ENCODE measurements at regions not wholly inside any gene's neighbourhood (a gene's known extent, or its start where the extent isn't known, plus 50 kb on each side); places are given as distances from the start of the nearest gene placed in this dataset.
"Not testable (repeated sequence)": the region's sequence is repeated elsewhere in the genome, so short reads cannot be mapped to it uniquely, and the experiment has no call there.

- TF ChIP-seq, protein P1, sequence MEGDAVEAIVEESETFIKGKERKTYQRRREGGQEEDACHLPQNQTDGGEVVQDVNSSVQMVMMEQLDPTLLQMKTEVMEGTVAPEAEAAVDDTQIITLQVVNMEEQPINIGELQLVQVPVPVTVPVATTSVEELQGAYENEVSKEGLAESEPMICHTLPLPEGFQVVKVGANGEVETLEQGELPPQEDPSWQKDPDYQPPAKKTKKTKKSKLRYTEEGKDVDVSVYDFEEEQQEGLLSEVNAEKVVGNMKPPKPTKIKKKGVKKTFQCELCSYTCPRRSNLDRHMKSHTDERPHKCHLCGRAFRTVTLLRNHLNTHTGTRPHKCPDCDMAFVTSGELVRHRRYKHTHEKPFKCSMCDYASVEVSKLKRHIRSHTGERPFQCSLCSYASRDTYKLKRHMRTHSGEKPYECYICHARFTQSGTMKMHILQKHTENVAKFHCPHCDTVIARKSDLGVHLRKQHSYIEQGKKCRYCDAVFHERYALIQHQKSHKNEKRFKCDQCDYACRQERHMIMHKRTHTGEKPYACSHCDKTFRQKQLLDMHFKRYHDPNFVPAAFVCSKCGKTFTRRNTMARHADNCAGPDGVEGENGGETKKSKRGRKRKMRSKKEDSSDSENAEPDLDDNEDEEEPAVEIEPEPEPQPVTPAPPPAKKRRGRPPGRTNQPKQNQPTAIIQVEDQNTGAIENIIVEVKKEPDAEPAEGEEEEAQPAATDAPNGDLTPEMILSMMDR (IDR thresholded peaks at IDR 0.05; ENCODE audit: borderline replicate concordance, insufficient read depth, low read depth, low read length), result no peak
Observed at GRCh38 chr6:166798652-166799051, 157.7 kb downstream of the RNASET2 start.

GRCh38 chr6:166796610-166797009 lies 159.7 kb downstream of the RNASET2 start:
- TF ChIP-seq, protein P1 (IDR thresholded peaks at IDR 0.05; ENCODE audit: borderline replicate concordance, insufficient read depth, low read depth, low read length), result no peak
- no peak overlapping the region for H3K4me3 ChIP-seq (ENCODE audit: low read depth, low read length)

More at GRCh38 chr6:166798652-166799051, 157.7 kb downstream of the RNASET2 start:
- H3K4me3 ChIP-seq (ENCODE audit: low read depth, low read length), result no peak overlapping the region

DNA sequence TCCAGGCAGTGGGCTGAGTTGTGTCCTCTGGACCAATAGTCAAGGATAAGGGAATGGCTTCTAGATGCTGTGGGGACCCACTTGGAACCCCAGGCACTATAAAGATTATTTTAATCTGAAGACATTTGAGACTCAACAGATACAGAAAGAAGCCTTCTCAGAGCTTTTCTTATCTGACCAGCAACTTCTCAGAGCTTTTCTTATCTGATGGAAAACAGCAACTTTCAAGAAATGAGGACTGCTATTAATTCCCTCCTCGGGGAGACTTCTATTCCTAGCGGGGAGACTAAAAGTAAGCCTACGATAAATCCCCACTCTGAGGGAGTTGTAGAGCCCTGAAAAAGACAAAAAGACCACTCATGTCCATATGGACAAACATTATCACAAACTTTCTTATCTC lies 160.5 kb downstream of the RNASET2 start:
- no peak overlapping the region for H3K4me3 ChIP-seq (ENCODE audit: low read depth, low read length)
- TF ChIP-seq, protein P1 (IDR thresholded peaks at IDR 0.05; ENCODE audit: borderline replicate concordance, insufficient read depth, low read depth, low read length), result no peak

DNA sequence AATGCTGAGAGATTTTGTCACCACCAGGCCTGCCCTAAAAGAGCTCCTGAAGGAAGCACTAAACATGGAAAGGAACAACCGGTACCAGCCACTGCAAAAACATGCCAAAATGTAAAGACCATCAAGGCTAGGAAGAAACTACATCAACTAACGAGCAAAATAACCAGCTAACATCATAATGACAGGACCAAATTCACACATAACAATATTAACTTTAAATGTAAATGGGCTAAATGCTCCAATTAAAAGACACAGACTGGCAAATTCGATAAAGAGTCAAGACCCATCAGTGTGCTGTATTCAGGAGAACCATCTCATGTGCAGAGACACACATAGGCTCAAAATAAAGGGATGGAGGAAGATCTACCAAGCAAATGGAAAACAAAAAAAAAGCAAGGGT lies 163.8 kb upstream of the RPS6KA2 start:
- H3K4me3 ChIP-seq (ENCODE audit: low read depth, low read length), result not testable (repeated sequence)

GRCh38 chr6:166788846-166789529 lies 161.9 kb upstream of the RPS6KA2 start:
- not testable (repeated sequence) for H3K4me3 ChIP-seq (ENCODE audit: low read depth, low read length)

DNA sequence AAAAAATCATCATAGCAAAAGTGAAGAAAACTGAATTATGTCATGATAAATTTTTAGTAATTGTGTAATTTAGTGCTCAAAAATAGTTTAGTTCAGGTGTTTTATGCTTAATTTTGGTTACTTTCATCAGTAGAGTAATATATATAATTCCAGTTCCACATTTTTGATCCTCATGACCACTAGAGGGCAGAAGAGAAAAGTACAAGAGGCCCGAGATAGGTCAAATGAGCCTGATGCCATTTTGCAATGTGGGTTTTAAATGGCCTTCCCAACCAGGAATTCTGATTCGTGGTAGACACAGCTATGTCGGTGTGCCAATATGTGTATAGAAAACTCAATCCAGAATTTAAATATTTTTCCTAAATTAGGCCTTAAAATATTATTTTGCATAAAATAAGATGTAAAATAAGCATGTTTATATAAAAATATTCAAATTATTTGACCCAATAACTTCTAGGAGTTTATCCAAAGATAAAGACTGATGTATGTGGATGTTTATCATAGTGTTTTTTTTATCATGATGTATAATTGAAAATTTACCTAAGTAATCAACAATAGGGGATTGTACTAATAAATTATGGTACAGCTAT lies 159.7 kb upstream of the RPS6KA2 start:
- TF ChIP-seq, protein P1 (IDR thresholded peaks at IDR 0.05; ENCODE audit: borderline replicate concordance, insufficient read depth, low read depth, low read length), result peak; percentile 32; the same call in 1 of the 2 replicates
- no peak overlapping the region for H3K4me3 ChIP-seq (ENCODE audit: low read depth, low read length)

- TF ChIP-seq, protein P1 (IDR thresholded peaks at IDR 0.05; ENCODE audit: borderline replicate concordance, insufficient read depth, low read depth, low read length), result no peak
- no peak overlapping the region for H3K4me3 ChIP-seq (ENCODE audit: low read depth, low read length)
Observed at GRCh38 chr6:166785131-166785530, 158.1 kb upstream of the RPS6KA2 start.

DNA sequence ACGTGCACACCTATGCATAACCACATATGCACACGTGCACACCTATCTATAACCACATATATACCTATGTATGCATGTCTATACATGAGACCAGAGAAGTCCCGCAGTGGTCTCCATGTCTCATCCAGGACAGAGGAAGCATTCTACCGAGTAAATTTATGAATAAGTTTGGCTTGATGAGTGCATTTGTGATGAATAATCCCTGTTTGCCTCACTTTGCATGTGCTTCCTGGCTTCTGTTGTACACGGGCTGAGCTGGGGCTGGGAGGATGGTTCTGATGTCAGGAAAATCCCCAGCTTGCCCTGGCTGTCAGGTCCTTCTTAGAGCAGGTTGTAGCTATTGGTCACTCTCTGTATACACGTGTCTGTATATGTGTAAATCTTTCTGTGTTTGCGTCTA lies 157.6 kb upstream of the RPS6KA2 start:
- no peak overlapping the region for H3K4me3 ChIP-seq (ENCODE audit: low read depth, low read length)
- TF ChIP-seq, protein P1 (IDR thresholded peaks at IDR 0.05; ENCODE audit: borderline replicate concordance, insufficient read depth, low read depth, low read length), result no peak
